HFFc6 (cell line): ENCODE measurements at regions not wholly inside any gene's neighbourhood (a gene's known extent, or its start where the extent isn't known, plus 50 kb on each side); places are given as distances from the start of the nearest gene placed in this dataset.

Experiments
- DNase-seq: peaks from one replicate; pipeline ENCODE4 v3.0.0-alpha.2; 2018
- H3K27ac Mint-ChIP-seq: 2 replicates; pipeline ENCODE4 v1.8.0; 2020; ENCODE audit warnings: mild to moderate bottlenecking, mixed read lengths
- H3K27me3 Mint-ChIP-seq: 2 replicates; pipeline ENCODE4 v1.8.0; 2021; ENCODE audit warnings: mild to moderate bottlenecking, moderate library complexity, mixed read lengths; ENCODE audit not compliant: insufficient read depth
- H3K36me3 Mint-ChIP-seq: 2 replicates; pipeline ENCODE4 v1.8.0; 2021; ENCODE audit warnings: low read depth, mixed read lengths
- H3K4me1 Mint-ChIP-seq: 2 replicates; pipeline ENCODE4 v1.8.0; 2020; ENCODE audit warnings: low read depth, mixed read lengths
- H3K4me3 Mint-ChIP-seq: 2 replicates; pipeline ENCODE4 v1.8.0; 2020; ENCODE audit warnings: mild to moderate bottlenecking, moderate library complexity, mixed read lengths
- H3K9me3 Mint-ChIP-seq: 2 replicates; pipeline ENCODE4 v1.8.0; 2020; ENCODE audit warnings: mild to moderate bottlenecking, mixed read lengths
- TF ChIP-seq, protein P1 (sequence below): fragments of 200-600 bp; sonication (generic); IDR thresholded peaks from 2 replicates; pipeline ENCODE4 v1.5.0; 2021; ENCODE audit warnings: antibody characterized with exemption, mild to moderate bottlenecking

DNA sequence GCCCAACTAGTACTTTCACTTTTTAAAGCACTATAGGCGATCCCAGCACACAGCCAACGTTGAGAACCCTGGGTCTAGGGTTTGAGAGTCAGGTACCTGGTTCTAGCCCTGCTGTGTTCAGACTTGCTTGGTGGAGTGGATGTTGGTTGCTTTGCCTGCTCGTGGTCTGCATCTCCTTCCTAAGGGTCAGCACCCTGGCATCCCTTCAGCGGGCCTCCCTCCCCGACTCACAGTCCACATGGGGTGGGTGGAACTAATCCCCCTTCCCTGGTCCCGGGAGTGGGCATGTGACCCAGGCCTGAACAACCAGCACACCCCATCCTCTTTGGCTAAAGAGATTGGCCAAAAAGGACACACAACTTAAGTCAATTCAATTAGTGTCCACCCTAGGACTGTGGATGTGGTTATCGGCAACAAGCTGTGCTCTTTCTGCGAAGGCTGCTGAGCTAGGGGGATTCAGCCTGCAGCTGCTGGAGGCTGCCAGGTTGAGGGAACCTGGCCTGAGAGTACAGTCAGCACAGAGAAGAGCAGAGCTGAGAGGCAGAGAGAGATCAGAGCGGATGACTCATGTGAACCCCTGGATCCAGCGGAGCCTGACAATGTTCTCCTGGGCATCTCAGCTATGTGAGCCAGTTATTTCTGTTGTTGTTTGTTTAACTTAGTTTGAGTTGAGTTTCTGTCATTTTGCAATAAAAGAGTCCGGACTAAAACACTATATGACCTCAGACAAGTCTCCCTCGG is 138.9 kb downstream of the ACTL8 start:
- Mint-ChIP-seq H3K36me3 (no peaks in the 10 kb centered on the region), H3K4me1 (peaks cover 8% of the 10 kb centered on the region), H3K4me3 (no peak overlapping the region), H3K9me3 (no peaks in the 10 kb centered on the region), H3K27me3 (peaks cover 42% of the 10 kb centered on the region), H3K27ac (no peak overlapping the region)
- DNase-seq = peak; percentile 48
- TF ChIP-seq, protein P1, sequence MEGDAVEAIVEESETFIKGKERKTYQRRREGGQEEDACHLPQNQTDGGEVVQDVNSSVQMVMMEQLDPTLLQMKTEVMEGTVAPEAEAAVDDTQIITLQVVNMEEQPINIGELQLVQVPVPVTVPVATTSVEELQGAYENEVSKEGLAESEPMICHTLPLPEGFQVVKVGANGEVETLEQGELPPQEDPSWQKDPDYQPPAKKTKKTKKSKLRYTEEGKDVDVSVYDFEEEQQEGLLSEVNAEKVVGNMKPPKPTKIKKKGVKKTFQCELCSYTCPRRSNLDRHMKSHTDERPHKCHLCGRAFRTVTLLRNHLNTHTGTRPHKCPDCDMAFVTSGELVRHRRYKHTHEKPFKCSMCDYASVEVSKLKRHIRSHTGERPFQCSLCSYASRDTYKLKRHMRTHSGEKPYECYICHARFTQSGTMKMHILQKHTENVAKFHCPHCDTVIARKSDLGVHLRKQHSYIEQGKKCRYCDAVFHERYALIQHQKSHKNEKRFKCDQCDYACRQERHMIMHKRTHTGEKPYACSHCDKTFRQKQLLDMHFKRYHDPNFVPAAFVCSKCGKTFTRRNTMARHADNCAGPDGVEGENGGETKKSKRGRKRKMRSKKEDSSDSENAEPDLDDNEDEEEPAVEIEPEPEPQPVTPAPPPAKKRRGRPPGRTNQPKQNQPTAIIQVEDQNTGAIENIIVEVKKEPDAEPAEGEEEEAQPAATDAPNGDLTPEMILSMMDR = no peak

GRCh38 chr1:17895401-17895800 is 140.3 kb downstream of the ACTL8 start:
- Mint-ChIP-seq H3K36me3 (no peaks in the 10 kb centered on the region), H3K9me3 (no peaks in the 10 kb centered on the region), H3K27me3 (peaks cover 32% of the 10 kb centered on the region), H3K4me1 (peaks cover 8% of the 10 kb centered on the region), H3K27ac (no peak overlapping the region), H3K4me3 (no peak overlapping the region)
- DNase-seq = no peak
- TF ChIP-seq, protein P1 = no peak

DNA sequence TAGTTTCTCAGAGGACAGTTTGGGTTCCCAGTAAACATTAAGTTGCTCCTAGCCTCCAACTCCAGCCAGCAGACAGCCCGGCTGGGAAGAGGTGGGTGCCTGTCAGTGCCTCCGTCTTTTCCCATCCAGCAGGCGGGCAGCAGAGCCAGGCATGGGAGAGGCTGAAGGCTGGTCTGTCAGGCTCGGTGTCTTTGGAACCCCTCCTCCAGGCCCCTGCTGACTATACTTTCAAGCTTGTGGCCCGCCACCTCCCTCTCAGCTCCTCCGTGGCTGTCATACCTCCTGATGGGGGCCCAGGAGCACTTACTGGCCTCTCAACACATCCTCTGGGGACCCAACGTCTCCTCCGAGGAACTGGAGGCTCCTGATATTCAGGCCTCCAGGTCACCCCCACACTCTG is 140.9 kb downstream of the ACTL8 start:
- TF ChIP-seq, protein P1 = no peak
- Mint-ChIP-seq H3K27ac (no peak overlapping the region), H3K4me3 (no peak overlapping the region), H3K4me1 (peaks cover 8% of the 10 kb centered on the region), H3K27me3 (peaks cover 26% of the 10 kb centered on the region), H3K9me3 (no peaks in the 10 kb centered on the region), H3K36me3 (no peaks in the 10 kb centered on the region)
- DNase-seq = no peak

DNA sequence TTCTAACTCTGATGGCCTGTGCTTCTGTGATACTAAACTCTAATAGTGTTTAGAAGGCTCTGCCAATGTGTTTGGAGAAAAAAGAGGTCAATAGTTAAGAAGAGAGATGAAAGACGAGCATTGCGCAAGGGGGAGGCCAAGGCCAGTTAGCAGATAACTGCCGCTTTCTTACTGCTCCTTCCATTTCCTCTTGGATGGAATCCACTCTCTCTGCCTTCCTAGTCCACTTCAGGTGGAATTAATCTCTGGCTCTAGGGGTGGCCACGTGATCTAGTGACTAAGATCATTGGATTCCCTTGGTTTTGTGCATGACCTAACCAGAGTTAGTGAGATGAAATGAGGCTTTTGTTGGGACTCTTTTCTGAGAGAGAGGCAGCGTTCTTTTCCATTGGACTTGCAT is 148.3 kb downstream of the ACTL8 start:
- Mint-ChIP-seq H3K27me3 (peaks cover 3% of the 10 kb centered on the region), H3K4me3 (no peak overlapping the region), H3K36me3 (no peaks in the 10 kb centered on the region), H3K4me1 (no peaks in the 10 kb centered on the region), H3K27ac (no peak overlapping the region), H3K9me3 (no peaks in the 10 kb centered on the region)
- TF ChIP-seq, protein P1 = no peak
- no peak for DNase-seq

GRCh38 chr1:17904290-17904689 is 149.2 kb downstream of the ACTL8 start:
- DNase-seq = no peak
- TF ChIP-seq, protein P1 = no peak
- Mint-ChIP-seq H3K27ac (no peak overlapping the region), H3K36me3 (no peaks in the 10 kb centered on the region), H3K4me3 (no peak overlapping the region), H3K4me1 (peaks cover 3% of the 10 kb centered on the region), H3K27me3 (peaks cover 3% of the 10 kb centered on the region), H3K9me3 (no peaks in the 10 kb centered on the region)
